ENCODE measurements at regions not wholly inside any gene's neighbourhood (a gene's known extent, or its start where the extent isn't known, plus 50 kb on each side); places are given as distances from the start of the nearest gene placed in this dataset.

DNA sequence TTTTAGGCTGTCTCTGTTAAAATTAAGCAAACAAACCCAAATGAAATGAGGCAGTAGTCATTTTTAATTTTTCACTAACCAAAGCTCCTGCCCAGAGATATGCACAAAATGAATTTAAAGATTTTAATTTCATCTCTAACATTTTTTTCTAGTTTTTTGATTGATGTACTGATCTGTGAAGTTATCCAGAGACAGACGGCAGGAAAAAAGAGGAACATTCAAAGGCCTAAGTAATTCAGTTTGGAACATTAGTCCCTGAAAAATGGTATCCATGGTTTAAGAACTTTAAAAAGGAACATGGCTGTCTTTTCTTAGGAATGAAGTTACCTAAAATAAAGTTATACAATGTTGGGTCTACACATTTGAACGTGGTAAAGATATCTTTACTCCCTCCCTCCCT, 498.8 kb upstream of the LMO3 start:
- POLR2A ChIA-PET: no interaction called here
- no peak for DNase-seq (ENCODE audit: low read depth, low spot score)
- TF ChIP-seq, protein P1, sequence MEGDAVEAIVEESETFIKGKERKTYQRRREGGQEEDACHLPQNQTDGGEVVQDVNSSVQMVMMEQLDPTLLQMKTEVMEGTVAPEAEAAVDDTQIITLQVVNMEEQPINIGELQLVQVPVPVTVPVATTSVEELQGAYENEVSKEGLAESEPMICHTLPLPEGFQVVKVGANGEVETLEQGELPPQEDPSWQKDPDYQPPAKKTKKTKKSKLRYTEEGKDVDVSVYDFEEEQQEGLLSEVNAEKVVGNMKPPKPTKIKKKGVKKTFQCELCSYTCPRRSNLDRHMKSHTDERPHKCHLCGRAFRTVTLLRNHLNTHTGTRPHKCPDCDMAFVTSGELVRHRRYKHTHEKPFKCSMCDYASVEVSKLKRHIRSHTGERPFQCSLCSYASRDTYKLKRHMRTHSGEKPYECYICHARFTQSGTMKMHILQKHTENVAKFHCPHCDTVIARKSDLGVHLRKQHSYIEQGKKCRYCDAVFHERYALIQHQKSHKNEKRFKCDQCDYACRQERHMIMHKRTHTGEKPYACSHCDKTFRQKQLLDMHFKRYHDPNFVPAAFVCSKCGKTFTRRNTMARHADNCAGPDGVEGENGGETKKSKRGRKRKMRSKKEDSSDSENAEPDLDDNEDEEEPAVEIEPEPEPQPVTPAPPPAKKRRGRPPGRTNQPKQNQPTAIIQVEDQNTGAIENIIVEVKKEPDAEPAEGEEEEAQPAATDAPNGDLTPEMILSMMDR (IDR thresholded peaks at IDR 0.05; ENCODE audit: low read depth, low read length): no peak
- H3K9me3 ChIP-seq (ENCODE audit: control insufficient read depth, insufficient read depth, low read length): peaks cover 5% of the 10 kb centered on the region
- H3K4me3 ChIP-seq (ENCODE audit: low read depth, low read length): no peak overlapping the region
- no peaks in the 10 kb centered on the region for H3K27me3 ChIP-seq (ENCODE audit: control insufficient read depth, insufficient read depth, low read length)
- no peak overlapping the region for H3K27ac ChIP-seq (ENCODE audit: low read depth, low read length)
- CTCF ChIA-PET: no interaction called here

DNA sequence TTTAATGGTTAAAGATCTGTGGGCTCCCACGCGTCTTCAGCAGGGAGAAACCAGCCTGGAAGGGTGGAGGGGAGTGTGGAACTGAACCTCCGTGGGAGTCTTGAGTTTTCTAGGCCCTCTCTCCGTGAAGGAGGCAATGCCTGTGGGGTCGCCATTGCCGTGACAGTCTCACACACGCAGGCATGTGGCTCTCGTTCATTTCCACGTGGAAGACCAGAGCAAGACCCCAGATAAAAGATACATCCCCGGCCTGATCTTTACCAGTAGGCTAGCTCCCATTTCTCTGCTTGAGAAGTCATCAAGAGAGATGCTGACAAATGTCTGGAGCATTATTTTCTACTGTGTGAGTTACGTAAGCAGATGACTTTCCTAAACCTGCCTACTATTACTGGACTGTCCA, 491.7 kb upstream of the LMO3 start:
- ChIA-PET POLR2A (no interaction called here), CTCF (no interaction called here)
- peaks cover 5% of the 10 kb centered on the region for H3K9me3 ChIP-seq (ENCODE audit: control insufficient read depth, insufficient read depth, low read length)
- H3K4me3 ChIP-seq (ENCODE audit: low read depth, low read length): no peak overlapping the region
- no peaks in the 10 kb centered on the region for H3K27me3 ChIP-seq (ENCODE audit: control insufficient read depth, insufficient read depth, low read length)
- H3K27ac ChIP-seq (ENCODE audit: low read depth, low read length): no peak overlapping the region
- TF ChIP-seq, protein P1 (IDR thresholded peaks at IDR 0.05; ENCODE audit: low read depth, low read length): no peak
- DNase-seq (ENCODE audit: low read depth, low spot score): no peak

DNA sequence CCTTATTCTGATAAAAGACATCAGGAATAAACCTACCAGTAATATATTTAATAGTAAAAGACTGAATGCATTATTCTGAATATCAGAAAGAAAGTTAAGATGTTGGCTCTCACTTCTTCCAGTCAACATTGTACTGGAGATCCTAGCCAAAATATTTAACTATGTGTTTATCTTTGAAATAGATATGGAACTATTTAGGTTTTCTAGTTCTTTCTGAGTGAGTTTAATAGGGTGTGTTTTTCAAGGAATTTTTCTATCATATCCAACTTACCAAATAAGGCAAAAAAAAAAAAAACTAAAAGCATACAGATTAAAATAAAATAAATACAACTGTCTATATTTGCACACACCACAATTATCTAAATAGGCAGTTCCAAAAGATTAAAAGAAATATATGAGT, 478.9 kb upstream of the LMO3 start:
- Histone ChIP-seq H3K27ac (ENCODE audit: low read depth, low read length) (no peak overlapping the region), H3K9me3 (ENCODE audit: control insufficient read depth, insufficient read depth, low read length) (peaks cover 13% of the 10 kb centered on the region; the same call in 1 of the 2 replicates), H3K27me3 (ENCODE audit: control insufficient read depth, insufficient read depth, low read length) (no peaks in the 10 kb centered on the region), H3K4me3 (ENCODE audit: low read depth, low read length) (no peak overlapping the region)
- no peak for DNase-seq (ENCODE audit: low read depth, low spot score)
- TF ChIP-seq, protein P1 (IDR thresholded peaks at IDR 0.05; ENCODE audit: low read depth, low read length): no peak
- CTCF ChIA-PET: no interaction called here
- POLR2A ChIA-PET: no interaction called here

DNA sequence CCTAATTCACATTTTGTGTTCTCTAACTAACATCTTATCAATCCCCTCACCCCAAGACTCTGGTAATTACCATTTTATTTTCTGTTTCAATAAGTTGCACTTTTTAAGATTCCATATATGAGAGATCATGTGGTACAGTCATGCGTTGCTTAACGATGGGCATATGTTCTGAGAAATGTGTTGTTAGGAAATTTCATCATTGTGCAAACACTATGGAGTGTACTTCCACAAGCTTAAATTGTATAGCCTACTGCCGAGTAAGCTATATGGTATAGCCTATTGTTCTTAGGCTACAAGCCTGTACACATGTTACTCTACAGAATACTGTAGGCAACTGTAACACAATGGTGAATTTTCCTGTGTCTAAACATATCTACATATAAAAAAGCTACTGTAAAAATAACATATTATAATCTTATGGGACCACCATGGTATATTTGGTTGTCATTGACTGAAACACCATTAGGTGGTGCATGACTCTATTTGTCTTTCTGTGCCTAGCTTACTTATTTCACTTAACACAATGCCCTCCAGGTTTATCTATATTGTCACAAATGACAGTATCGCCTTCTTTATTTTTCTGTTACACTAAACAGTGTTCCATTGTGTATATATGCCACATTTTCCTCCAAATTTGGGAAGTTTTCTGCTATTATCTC, 473.4 kb upstream of the LMO3 start:
- Histone ChIP-seq H3K27ac (ENCODE audit: low read depth, low read length) (no peak overlapping the region), H3K9me3 (ENCODE audit: control insufficient read depth, insufficient read depth, low read length) (peaks cover 13% of the 10 kb centered on the region; the same call in 1 of the 2 replicates), H3K27me3 (ENCODE audit: control insufficient read depth, insufficient read depth, low read length) (no peaks in the 10 kb centered on the region), H3K4me3 (ENCODE audit: low read depth, low read length) (no peak overlapping the region)
- no peak for DNase-seq (ENCODE audit: low read depth, low spot score)
- ChIA-PET POLR2A (no interaction called here), CTCF (no interaction called here)
- TF ChIP-seq, protein P1 (IDR thresholded peaks at IDR 0.05; ENCODE audit: low read depth, low read length): no peak

DNA sequence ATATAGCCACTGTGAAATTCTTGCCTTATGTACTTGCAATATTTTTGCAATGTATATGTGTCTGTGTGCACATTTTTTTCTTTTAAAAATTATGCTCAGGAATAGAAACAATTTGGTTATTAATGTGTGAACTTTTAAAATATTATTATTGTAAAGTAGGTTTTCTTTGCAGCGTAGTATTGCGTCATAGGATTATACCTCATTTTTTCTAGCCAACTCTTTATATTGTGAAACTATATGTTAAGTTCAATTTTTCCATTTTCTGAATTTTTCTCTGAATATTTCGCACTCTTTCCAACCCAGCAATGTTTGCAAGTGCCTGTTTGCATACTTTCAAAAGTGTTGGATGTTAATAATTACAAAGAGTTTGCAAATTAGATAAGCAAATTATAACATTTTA, 471.6 kb upstream of the LMO3 start:
- CTCF ChIA-PET: no interaction called here
- POLR2A ChIA-PET: no interaction called here
- no peak for DNase-seq (ENCODE audit: low read depth, low spot score)
- TF ChIP-seq, protein P1 (IDR thresholded peaks at IDR 0.05; ENCODE audit: low read depth, low read length): no peak
- H3K4me3 ChIP-seq (ENCODE audit: low read depth, low read length): no peak overlapping the region
- H3K27ac ChIP-seq (ENCODE audit: low read depth, low read length): no peak overlapping the region
- peaks cover 10% of the 10 kb centered on the region; the same call in 1 of the 2 replicates for H3K9me3 ChIP-seq (ENCODE audit: control insufficient read depth, insufficient read depth, low read length)
- no peaks in the 10 kb centered on the region for H3K27me3 ChIP-seq (ENCODE audit: control insufficient read depth, insufficient read depth, low read length)
